ENCODE measurements at regions not wholly inside any gene's neighbourhood (a gene's known extent, or its start where the extent isn't known, plus 50 kb on each side); places are given as distances from the start of the nearest gene placed in this dataset.

GRCh38 chr1:98306517-98307089 lies 354.9 kb upstream of the SNX7 start:
- TF ChIP-seq CTCF (IDR thresholded peaks at IDR 0.05) (no peak), POLR2A (IDR thresholded peaks at IDR 0.05) (no peak)

All from ovary (tissue), 3 donors.